ENCODE measurements at regions not wholly inside any gene's neighbourhood (a gene's known extent, or its start where the extent isn't known, plus 50 kb on each side); places are given as distances from the start of the nearest gene placed in this dataset.

GRCh38 chr2:59887366-59887765 is 666.1 kb downstream of the BCL11A start:
- DNase-seq (peak; percentile 15 to 30), ATAC-seq (peak; percentile 88)
- intact Hi-C loops (cut with DNase I, micrococcal nuclease): no loop called here

DNA sequence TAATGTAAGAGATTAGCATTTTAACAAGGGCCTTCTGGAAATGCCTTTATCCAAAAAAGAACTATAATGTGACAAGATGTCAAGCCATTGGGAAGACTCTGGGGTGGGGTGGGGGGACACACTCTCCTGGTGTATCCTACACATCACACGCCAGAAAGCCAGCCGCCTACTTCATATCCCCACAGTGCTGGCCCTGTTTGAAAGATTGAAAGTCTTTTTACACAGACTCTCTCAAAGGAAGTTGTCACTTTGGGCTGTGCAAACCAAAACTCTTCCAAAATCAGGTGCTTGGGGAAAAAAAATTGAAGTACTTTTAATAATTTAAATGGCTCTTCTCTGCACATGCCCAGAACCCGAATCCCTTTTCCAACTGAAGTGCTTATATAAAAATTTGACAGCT is 666.7 kb downstream of the BCL11A start:
- intact Hi-C loops (cut with DNase I, micrococcal nuclease): no loop called here
- ATAC-seq (no peak), DNase-seq (no peak)

DNA sequence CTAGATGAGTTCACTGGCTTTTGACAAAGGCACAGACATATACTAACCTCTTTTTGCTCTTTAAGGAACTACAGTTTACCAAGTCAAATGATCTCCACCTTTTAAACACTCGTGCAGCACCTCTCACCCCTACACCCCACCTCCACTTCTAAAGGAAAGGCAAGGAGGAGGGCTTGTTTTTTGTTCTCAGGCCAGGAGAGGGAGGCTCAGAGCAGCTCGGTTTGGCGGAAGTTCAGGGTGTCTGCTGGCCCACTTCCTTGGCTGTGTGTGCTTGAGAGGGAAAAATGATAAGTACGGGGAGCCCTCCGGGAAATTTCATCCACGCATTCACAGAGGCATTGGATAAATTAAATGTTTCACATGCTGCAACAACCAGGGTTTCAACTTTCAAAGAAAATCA is 667.9 kb downstream of the BCL11A start:
- no peak for ATAC-seq
- DNase-seq: no peak
- intact Hi-C loops (cut with DNase I, micrococcal nuclease): no loop called here

- no peak for DNase-seq
- intact Hi-C loops (cut with DNase I, micrococcal nuclease): no loop called here
- no peak for ATAC-seq
Measured at GRCh38 chr2:59884166-59884565, 669.3 kb downstream of the BCL11A start.

DNA sequence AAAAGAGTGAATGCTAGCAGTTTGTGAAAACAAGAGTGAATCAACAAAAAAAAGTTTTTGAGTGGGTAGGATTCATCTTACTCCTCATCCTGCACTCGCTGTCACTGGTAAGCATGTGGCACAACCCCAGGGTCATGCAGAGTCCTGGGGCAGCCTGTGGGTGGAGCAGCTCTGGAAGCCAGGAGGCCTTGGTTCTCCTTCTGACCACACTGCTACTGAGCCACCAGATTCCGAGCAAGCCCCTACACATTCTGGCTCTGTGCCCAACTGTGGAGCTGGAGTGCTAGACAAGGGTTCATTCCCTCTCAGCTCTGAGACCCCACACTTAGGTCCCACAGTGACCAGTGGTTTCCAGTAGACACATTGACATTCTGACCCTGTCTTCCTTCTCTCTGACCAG is 670.6 kb downstream of the BCL11A start:
- no peak for DNase-seq
- no peak for ATAC-seq
- intact Hi-C loops (cut with DNase I, micrococcal nuclease): no loop called here

DNA sequence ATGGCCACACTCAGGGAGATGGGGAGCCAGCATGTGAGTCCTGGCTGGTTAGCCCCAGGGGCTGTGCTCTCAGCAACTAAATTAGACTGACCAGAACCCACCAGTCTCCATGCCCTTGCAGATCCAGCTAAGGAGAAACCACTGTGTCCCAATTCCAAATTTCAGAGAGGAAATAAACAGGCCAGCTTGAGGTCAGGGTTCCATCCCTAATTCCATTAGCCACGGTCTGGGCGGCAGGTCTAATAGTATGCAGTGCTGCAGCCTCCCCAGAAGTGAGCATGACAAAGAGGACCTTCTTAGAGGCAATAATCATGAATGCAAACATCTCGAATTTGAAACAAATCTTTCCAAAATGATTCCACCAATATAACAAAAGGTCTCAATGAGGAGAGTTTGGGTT is 671.2 kb downstream of the BCL11A start:
- intact Hi-C loops (cut with DNase I, micrococcal nuclease): no loop called here
- ATAC-seq: no peak
- DNase-seq: no peak

DNA sequence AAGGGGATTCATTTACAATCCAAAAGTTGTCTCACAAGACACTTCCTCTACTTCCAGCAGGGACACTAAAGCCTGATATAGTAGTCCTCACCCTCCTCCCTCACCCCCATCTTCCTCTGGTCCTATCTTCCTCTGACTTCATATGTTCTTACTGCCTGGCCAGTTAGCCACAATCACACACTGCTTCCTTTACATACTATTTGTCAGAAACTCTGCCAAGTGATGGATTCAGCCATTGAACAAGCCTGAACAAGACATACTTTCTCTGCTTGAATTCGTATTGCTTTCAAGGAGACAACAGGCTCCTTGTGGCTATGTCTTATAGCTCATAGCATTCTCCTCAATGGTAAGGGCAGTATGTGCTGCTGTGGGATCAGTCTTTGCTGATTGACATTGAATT is 672.2 kb downstream of the BCL11A start:
- intact Hi-C loops (cut with DNase I, micrococcal nuclease): no loop called here
- DNase-seq: no peak
- ATAC-seq: no peak

DNA sequence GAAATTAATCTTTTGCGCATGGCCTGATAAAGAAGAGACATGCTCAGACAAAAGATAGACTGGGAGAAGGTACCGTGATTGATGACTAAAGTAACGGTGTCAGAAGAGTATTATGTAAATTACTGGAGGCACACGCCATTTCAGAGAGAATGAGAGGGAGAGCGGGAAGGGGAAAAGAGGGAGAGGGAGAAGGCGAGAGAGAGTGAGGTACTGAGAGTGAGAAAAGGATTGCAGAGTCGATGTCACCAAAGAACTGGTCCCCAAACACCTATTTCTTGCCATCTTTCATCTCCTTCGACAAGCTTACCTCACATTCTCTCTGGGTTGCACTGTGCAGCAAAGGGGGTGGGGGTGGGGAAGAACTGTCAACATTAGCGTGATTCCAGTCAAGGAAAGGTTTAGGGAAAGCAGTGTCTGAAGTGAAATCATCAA is 673.7 kb downstream of the BCL11A start:
- ATAC-seq (no peak), DNase-seq (no peak)
- intact Hi-C loops (cut with DNase I, micrococcal nuclease): no loop called here

DNA sequence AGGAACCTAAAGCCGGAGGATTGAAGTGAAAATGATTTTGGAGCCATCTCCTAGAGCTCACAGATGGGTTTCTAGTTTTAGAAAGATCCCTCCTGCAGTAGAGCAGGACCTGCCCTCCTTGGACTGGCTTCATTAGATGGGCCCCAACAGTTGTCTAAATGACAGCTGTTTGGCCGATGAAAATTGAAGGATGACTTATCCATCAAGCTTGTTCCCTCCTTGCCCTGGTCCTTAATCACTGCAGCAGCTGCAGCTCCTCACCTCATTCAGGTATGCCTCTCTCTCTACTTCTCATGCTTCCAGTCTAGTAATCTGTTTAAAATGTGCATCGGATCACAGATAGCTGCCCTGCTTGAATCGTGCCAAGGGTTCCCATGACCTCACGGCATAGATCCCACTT is 677.6 kb downstream of the BCL11A start:
- no peak for ATAC-seq
- intact Hi-C loops (cut with DNase I, micrococcal nuclease): no loop called here
- no peak for DNase-seq

GRCh38 chr2:59874971-59875755 is 678.3 kb downstream of the BCL11A start:
- intact Hi-C loops (cut with DNase I, micrococcal nuclease): no loop called here
- DNase-seq (no peak), ATAC-seq (no peak)

DNA sequence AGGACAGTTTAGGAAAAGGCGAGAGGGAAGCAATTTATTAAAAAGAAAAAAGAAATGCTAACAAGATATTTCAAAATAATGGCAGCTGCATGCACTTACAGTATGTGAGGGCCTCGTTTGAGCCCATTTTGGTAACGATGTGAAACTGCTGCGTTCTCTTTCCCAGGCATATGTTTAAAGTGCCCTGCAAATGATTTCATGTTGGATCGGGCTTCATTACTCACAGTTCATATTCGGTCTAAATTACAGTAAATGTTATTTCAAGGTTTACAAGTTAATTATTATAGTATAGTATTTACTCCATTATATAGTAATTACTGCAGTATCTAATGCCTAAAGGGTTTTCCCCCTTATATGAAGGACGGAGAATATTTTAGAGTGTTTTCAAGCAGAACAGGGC is 679.1 kb downstream of the BCL11A start:
- intact Hi-C loops (cut with DNase I, micrococcal nuclease): no loop called here
- DNase-seq (no peak), ATAC-seq (no peak)

GRCh38 chr2:59871830-59872229 is 681.6 kb downstream of the BCL11A start:
- DNase-seq: no peak
- ATAC-seq: no peak
- intact Hi-C loops (cut with DNase I, micrococcal nuclease): no loop called here

- intact Hi-C loops (cut with DNase I, micrococcal nuclease): no loop called here
- DNase-seq (no peak), ATAC-seq (no peak)
Measured at GRCh38 chr2:59868981-59869380, 684.5 kb downstream of the BCL11A start.

DNA sequence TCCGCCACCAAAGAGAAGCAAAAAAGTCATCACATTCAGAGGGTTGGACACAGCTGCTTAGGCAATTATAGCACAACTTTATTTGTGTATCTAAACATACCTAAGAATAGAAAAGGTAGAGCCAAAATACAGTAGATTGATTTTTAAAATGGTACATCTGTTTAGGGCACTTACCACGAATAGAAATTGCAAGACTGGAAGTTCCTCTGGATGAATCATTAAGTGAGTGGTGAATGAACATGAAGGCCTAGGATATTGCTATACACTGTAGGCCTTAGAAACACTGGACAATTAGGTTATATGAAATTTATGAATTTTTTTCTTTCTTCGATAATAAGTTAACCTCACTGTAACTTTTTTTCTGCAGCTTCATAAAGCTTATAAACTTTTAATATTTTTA is 687.0 kb downstream of the BCL11A start:
- intact Hi-C loops (cut with DNase I, micrococcal nuclease): no loop called here
- no peak for DNase-seq
- ATAC-seq: no peak

GRCh38 chr2:59858540-59858939 is 694.9 kb downstream of the BCL11A start:
- intact Hi-C loops (cut with DNase I, micrococcal nuclease): no loop called here
- no peak for ATAC-seq
- no peak for DNase-seq

DNA sequence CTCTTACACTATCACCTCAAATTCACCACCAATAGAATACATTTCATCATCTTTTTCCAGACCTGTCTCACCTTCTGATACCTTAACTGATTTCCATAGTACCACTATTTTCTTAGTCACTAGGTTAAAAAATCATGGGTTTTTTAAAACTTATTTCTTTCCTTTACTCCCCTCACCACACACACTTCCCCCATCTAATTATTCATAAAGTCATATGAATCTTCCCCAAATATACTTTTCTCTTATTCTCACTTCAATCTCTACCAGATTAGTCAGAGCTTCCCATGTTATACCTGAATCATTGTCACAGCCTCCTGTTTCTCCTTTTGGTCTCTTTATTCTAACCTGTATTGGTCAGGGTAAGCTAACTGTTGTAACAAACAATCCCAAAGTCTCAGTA is 696.3 kb downstream of the BCL11A start:
- DNase-seq: no peak
- intact Hi-C loops (cut with DNase I, micrococcal nuclease): no loop called here
- ATAC-seq: no peak

- intact Hi-C loops (cut with DNase I, micrococcal nuclease): no loop called here
- DNase-seq (no peak), ATAC-seq (no peak)
Measured at GRCh38 chr2:59856391-59856790, 697.1 kb downstream of the BCL11A start.

DNA sequence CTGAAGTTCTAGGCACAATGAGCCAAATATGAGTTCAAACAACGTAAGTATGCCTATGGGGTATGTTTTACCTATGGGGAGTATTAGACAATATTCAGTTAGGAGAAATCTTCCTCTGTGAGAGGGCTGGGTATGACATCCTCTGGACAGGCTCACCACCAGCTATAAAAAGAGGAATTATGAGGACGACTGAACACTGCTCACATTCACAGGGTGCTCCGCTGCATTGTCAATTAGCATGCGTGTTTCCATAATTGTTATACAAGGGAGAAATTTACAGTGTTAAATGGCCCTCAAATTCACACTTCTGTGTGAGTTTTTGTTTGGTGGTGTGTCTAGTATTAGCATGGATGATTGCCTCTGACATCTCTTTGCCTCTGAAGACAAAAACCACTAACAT is 700.4 kb downstream of the BCL11A start:
- ATAC-seq: no peak
- no peak for DNase-seq
- intact Hi-C loops (cut with DNase I, micrococcal nuclease): no loop called here

- intact Hi-C loops (cut with DNase I, micrococcal nuclease): no loop called here
- DNase-seq: no peak
- peak; percentile 88 for ATAC-seq
Measured at GRCh38 chr2:59851836-59852475, 701.5 kb downstream of the BCL11A start.

DNA sequence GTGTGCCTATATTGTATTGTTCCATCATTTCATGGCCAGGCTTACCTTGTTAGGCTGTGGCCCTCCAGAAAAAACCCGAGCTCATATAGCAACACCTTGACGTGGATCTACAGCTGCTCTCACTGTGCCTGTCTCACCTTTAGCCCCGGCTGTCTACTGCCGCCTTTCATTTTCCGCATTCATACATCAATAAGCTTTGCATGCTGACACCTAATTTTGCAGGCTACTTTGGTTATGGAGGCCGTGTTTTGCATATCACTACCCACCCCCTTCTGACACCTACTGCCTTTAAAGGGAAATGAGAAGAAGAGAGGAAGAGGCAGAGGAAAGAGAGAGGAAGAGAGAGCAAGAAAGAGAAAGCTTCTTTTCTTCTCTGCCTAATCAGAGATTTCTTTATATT is 702.9 kb downstream of the BCL11A start:
- ATAC-seq (no peak), DNase-seq (no peak)
- intact Hi-C loops (cut with DNase I, micrococcal nuclease): no loop called here

DNA sequence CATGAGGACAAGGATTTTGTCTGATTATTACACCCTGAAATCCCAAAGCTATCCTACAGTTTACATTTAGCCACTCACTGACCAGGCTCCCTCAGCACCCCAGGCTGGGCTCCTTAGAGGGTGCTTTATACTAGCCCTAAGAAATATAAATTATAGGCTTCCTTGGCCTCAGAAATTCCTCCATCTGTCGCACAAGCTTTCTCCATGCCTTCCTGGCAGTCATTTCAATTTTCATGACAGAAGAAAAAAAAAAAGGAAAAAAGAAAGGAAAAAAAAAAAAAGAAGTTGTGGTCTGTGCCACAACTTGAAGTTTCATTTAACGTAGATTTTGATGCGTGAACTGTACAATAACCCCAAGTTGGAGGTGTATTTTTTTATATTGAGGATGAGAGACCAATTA is 719.5 kb downstream of the BCL11A start:
- DNase-seq: no peak
- ATAC-seq: no peak
- intact Hi-C loops (cut with DNase I, micrococcal nuclease): no loop called here

Data from left colon (tissue), 2 donors.